ENCODE measurements at regions not wholly inside any gene's neighbourhood (a gene's known extent, or its start where the extent isn't known, plus 50 kb on each side); places are given as distances from the start of the nearest gene placed in this dataset.

GRCh38 chr7:54877683-54878082 lies 118.7 kb upstream of the SEC61G start:
- Histone ChIP-seq H3K27me3 (replicated peaks in 1 of 2; ENCODE audit: control insufficient read depth in 2 of 2, insufficient read depth in 2 of 2, low read length in 1 of 2) (no peaks in the 10 kb centered on the region), H2AFZ (ENCODE audit: control insufficient read depth, low read depth, low read length) (no peak overlapping the region), H3K79me2 (ENCODE audit: control insufficient read depth, insufficient read depth, low read length) (no peaks in the 10 kb centered on the region), H3K27ac (ENCODE audit: control insufficient read depth, insufficient read depth) (no peak overlapping the region), H3K36me3 (ENCODE audit: control insufficient read depth in 2 of 2, insufficient read depth in 2 of 2, low read length in 1 of 2) (no peaks in the 10 kb centered on the region), H3K9ac (ENCODE audit: control insufficient read depth, insufficient read depth, low read length) (no peak overlapping the region), H3K9me3 (replicated peaks; ENCODE audit: control insufficient read depth, insufficient read depth, low read length) (no peaks in the 10 kb centered on the region), H4K20me1 (ENCODE audit: control insufficient read depth, insufficient read depth) (no peaks in the 10 kb centered on the region), H3K4me3 (no peak overlapping the region), H3K4me2 (ENCODE audit: control insufficient read depth, insufficient read depth) (no peak overlapping the region), H3K4me1 (ENCODE audit: control insufficient read depth, insufficient read depth, low read length) (no peaks in the 10 kb centered on the region)
- FAIRE-seq (no peak), DNase-seq (ENCODE audit: low read depth, low spot score) (no peak), ATAC-seq (no peak)
- BruUV-seq (replicated peaks) = no TSS peak
- ChIA-PET CTCF (interaction anchor here (0.8 to 1.1 kb wide), 2 partner anchors 375 to 377 kb away, joined by 3 to 5 read pairs; no protein-coding TSS in a partner anchor), SMC1A (ENCODE audit: uncharacterized antibody, unreplicated experiment) (interaction anchor here (0.6 to 1.5 kb wide), 7 partner anchors 9 to 378 kb away, joined by 3 to 5 read pairs (median 4); no protein-coding TSS in a partner anchor), POLR2A (no interaction called here), RAD21 (ENCODE audit: unreplicated experiment) (interaction anchor here (0.9 to 2.3 kb wide), 3 partner anchors 34 to 378 kb away, joined by 3 to 7 read pairs (median 4); no protein-coding TSS in a partner anchor)
- intact Hi-C loops (cut with micrococcal nuclease; ENCODE audit: unreplicated experiment) (no loop called here), in situ Hi-C loops (cut with MboI) (no loop called here)
- 0% methylated on average over 2 of the region's 2 CpGs for WGBS (ENCODE audit: insufficient coverage, insufficient replicate concordance, low lambda C conversion rate, missing lambda C conversion rate)
- TF ChIP-seq MTA3 (IDR thresholded peaks at IDR 0.05; ENCODE audit: borderline replicate concordance, low read length) (no peak), MEF2A (IDR thresholded peaks at IDR 0.05; ENCODE audit: insufficient read depth, low read depth, low read length) (no peak), SKIL (IDR thresholded peaks at IDR 0.05; ENCODE audit: low read depth, poor library complexity, severe bottlenecking) (no peak), ZNF217 (IDR thresholded peaks at IDR 0.05) (no peak), MLLT1 (IDR thresholded peaks at IDR 0.05) (no peak), NR2F1 (conservative IDR thresholded peaks at IDR 0.05) (no peak), RUNX3 (IDR thresholded peaks at IDR 0.05; ENCODE audit: low read length) (no peak), CHD1 (IDR thresholded peaks at IDR 0.05; ENCODE audit: low read depth, low read length) (no peak), KDM1A (IDR thresholded peaks at IDR 0.05; ENCODE audit: borderline replicate concordance) (no peak), FOXK2 (IDR thresholded peaks at IDR 0.05) (no peak), CBX3 (IDR thresholded peaks at IDR 0.05; ENCODE audit: borderline replicate concordance, low read depth) (no peak), IKZF2 (IDR thresholded peaks at IDR 0.05) (no peak), EP300 (IDR thresholded peaks at IDR 0.05; ENCODE audit: borderline replicate concordance in 1 of 2, control insufficient read depth in 1 of 2, low read depth in 2 of 2, low read length in 2 of 2) (no peak), BCL11A (IDR thresholded peaks at IDR 0.05; ENCODE audit: low read depth, low read length) (no peak), FOS (IDR thresholded peaks at IDR 0.05; ENCODE audit: borderline replicate concordance, extremely low read depth, insufficient read length) (no peak), E4F1 (IDR thresholded peaks at IDR 0.05; ENCODE audit: borderline replicate concordance, partially characterized antibody) (no peak), MEF2B (IDR thresholded peaks at IDR 0.05; ENCODE audit: partially characterized antibody, poor library complexity, severe bottlenecking) (no peak)
- TF ChIP-seq, protein P1, sequence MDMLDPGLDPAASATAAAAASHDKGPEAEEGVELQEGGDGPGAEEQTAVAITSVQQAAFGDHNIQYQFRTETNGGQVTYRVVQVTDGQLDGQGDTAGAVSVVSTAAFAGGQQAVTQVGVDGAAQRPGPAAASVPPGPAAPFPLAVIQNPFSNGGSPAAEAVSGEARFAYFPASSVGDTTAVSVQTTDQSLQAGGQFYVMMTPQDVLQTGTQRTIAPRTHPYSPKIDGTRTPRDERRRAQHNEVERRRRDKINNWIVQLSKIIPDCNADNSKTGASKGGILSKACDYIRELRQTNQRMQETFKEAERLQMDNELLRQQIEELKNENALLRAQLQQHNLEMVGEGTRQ (IDR thresholded peaks at IDR 0.05; ENCODE audit: borderline replicate concordance, low read depth, low read length) = no peak
